Body of pancreas (tissue), 4 donors: ENCODE measurements at regions not wholly inside any gene's neighbourhood (a gene's known extent, or its start where the extent isn't known, plus 50 kb on each side); places are given as distances from the start of the nearest gene placed in this dataset.

Experiments used
- POLR2A ChIP-seq, 3 donors: fragments of 450-650 bp; IDR thresholded peaks; one replicate each; pipeline ENCODE4 v1.6.1; 2016; ENCODE audit warnings: antibody characterized with exemption in 3 of 3, mild to moderate bottlenecking in 2 of 3
- TF ChIP-seq, protein P1 (sequence below), 7 experiments: fragments of 450-650 bp in 4 of 7; fragments of 200-600 bp in 3 of 7; sonication (generic) in 3 of 7; IDR thresholded peaks; one replicate each; pipeline ENCODE4 v1.5.1; 2016 to 2019; ENCODE audit warnings: antibody characterized with exemption in 7 of 7

DNA sequence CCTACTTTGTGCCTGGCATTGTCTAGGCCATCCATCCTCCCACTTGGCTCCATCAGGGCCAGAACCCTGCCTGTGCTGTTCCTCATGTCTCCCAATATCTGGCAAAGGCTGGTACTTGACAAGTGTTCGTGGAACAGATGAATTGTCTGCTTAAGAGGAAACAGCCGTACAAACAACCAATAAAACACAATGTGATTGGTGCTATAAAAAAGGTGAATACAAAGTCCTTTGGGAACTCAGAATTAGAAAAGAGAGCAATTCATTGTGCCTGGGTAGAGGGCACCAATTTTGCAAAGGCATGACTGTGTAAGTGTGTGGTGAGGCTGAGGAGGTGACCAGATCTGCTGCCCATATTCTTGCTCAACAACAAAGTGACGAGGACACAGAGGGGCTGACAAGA lies 164.5 kb upstream of the PPP2R3A start:
- TF ChIP-seq, protein P1, sequence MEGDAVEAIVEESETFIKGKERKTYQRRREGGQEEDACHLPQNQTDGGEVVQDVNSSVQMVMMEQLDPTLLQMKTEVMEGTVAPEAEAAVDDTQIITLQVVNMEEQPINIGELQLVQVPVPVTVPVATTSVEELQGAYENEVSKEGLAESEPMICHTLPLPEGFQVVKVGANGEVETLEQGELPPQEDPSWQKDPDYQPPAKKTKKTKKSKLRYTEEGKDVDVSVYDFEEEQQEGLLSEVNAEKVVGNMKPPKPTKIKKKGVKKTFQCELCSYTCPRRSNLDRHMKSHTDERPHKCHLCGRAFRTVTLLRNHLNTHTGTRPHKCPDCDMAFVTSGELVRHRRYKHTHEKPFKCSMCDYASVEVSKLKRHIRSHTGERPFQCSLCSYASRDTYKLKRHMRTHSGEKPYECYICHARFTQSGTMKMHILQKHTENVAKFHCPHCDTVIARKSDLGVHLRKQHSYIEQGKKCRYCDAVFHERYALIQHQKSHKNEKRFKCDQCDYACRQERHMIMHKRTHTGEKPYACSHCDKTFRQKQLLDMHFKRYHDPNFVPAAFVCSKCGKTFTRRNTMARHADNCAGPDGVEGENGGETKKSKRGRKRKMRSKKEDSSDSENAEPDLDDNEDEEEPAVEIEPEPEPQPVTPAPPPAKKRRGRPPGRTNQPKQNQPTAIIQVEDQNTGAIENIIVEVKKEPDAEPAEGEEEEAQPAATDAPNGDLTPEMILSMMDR (IDR thresholded peaks at IDR 0.05), result no peak
- TF ChIP-seq POLR2A (IDR thresholded peaks at IDR 0.05), result no peak
